Limb (tissue), 2 donors: ENCODE measurements at regions not wholly inside any gene's neighbourhood (a gene's known extent, or its start where the extent isn't known, plus 50 kb on each side); places are given as distances from the start of the nearest gene placed in this dataset.

Source experiments
- DNase-seq, 2 donors: peaks; one replicate each; pipeline ENCODE4 v3.0.0-alpha.2; 2016; ENCODE audit errors: extremely low spot score in 2 of 2

DNA sequence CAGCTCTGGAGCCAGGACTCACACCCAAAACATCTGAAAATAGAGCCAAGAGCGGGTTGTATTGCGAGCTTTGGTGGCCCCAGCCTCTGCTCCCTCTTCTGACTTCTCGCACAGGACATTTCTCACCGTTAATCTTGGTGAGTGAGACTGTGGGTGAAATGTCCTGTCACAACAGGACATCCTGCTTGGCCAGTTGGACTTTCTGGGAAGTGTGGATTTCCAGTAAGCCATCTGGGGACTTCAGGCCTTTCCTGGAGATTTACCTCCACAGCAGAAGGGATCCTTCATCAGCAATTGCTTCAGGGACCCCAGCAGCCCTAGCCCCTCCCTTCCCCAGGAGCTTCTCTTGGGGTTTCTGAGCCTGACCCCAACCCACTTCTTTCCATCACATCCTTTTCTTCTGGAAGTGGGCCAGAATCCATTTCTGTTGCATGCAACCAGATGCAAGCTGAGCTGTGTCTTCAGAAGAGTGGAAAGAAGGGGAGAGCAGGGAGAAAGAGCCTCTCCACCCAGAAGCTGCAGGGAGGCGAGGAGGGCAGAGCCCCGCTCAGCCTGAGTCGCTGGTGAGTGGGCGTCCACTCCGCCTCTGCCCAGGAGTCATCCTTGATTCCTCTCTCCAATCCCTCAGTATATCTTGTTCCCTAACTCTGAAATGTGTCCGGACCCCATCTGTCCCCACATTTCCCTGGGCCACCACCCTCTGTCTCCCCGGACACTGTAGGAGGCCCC, 50.3 kb upstream of the GADD45G start:
- no peak for DNase-seq

GRCh38 chr9:89553451-89554010, 51.3 kb upstream of the GADD45G start:
- DNase-seq = no peak

DNA sequence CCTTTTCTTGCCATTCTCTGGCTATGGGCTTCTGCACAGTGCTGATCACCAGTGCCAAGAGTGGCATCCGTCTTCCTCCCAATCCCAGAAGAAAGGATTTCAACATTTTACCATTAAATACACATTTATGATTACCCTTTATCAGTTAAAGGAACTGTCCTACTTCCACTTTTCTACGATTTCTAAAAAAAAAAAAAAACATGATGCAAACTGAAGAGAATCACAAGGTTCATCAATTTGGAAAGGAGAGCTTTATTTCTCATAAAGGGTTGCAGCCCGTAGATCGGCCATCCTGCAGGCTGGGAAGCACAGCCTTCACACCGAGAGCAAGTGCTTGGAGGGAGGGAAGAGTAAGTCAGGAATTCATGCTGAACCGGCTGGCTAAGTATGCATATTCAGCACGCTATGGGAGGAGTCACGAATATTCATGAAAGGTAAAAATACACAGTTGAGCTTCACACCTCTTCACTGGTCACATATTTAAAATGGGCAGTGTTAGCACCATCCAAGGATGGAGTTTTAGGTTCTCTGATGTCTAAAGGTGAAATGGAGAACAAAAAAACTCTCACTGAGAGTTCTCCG, 52.5 kb upstream of the SEMA4D start:
- no peak for DNase-seq

- peak; percentile 67 to 77 for DNase-seq
These were observed 51.2 kb upstream of the SEMA4D start for GRCh38 chr9:89549031-89549644.

DNA sequence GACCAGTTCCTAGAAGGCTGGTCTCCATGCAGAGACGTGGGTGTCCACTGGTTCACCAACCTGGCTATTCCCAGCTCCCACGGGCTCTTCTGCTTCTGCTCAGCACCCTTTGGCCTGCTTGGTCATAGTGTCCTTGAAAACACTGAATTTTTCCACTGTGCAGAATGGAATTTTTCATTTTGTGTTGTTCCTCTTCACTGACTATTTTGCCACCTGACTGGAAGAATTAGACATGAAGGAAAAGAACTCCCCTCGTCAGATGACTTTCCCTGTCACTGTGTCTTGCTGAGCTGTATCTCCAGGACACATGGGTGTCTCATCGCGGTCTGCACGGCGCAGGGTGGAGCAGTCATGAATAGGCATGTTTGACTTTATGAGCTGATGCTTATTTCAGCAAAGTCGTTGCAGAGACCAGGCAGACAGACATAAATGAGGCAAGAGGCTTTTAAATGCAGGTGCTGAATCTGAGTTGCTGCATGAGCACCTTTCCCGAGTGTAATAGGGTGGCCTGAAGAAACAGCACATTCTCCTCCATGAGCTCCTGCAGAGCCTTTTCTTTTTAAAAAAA, 50.2 kb upstream of the SEMA4D start:
- no peak for DNase-seq
